Muscle of back (tissue), 3 donors: ENCODE measurements at regions not wholly inside any gene's neighbourhood (a gene's known extent, or its start where the extent isn't known, plus 50 kb on each side); places are given as distances from the start of the nearest gene placed in this dataset.
"Not testable (repeated sequence)": the region's sequence is repeated elsewhere in the genome, so short reads cannot be mapped to it uniquely, and the experiment has no call there.

Experiments
- DNase-seq, 3 donors: peaks; one replicate each; pipeline versions ENCODE4 v3.0.0 to v3.0.0-alpha.2; 2013

GRCh38 chr4:49575250-49575649, 589.2 kb downstream of the CWH43 start:
- not testable (repeated sequence) for DNase-seq

GRCh38 chr4:49578371-49578770, 592.3 kb downstream of the CWH43 start:
- DNase-seq = not testable (repeated sequence)

- not testable (repeated sequence) for DNase-seq
Observed at GRCh38 chr4:49578899-49579298, 592.8 kb downstream of the CWH43 start.

GRCh38 chr4:49580166-49580565, 594.1 kb downstream of the CWH43 start:
- DNase-seq = not testable (repeated sequence)

GRCh38 chr4:49588401-49588800, 602.3 kb downstream of the CWH43 start:
- not testable (repeated sequence) for DNase-seq

- not testable (repeated sequence) for DNase-seq
Observed at GRCh38 chr4:49618436-49618835, 632.4 kb downstream of the CWH43 start.

GRCh38 chr4:49626478-49626877, 640.4 kb downstream of the CWH43 start:
- DNase-seq = not testable (repeated sequence)
